ENCODE measurements at regions not wholly inside any gene's neighbourhood (a gene's known extent, or its start where the extent isn't known, plus 50 kb on each side); places are given as distances from the start of the nearest gene placed in this dataset.

DNA sequence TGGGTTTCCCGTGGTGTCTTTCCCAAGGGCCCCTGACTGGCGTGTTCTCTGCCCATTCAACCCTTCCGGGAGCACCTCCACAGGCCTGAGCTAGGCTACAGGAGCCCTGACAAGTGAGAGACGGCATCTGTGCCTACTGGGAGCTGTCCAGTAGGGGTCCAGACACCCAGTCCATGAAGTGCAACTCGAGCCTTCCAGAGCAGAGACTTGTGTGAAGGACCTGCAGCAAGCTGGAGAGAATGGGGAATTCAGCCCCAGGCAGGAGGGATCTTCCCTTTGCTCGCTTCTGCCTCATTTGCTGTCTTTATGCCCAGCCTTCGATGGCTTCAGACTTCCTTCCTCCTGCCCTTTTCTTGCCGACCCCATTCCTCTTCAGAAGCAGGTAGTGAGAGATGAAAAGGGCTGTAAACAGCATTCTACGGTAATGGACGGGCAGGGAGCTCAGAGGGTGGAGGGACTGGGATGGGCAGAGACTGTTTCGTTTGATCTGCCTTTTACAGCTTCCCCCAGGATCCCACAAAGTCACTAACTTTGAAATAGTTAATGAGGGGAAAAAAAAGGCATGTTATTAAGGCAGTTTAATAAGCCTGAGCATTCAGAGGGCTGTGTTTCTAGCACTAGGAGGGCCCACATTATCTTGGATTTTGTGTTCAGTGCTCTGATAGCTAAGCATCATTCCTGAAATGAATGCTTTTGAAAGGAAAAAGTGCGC, 327.6 kb downstream of the FGF9 start:
- in situ Hi-C loops (cut with HindIII; ENCODE audit: low sequenced_read_pairs) = no loop called here

DNA sequence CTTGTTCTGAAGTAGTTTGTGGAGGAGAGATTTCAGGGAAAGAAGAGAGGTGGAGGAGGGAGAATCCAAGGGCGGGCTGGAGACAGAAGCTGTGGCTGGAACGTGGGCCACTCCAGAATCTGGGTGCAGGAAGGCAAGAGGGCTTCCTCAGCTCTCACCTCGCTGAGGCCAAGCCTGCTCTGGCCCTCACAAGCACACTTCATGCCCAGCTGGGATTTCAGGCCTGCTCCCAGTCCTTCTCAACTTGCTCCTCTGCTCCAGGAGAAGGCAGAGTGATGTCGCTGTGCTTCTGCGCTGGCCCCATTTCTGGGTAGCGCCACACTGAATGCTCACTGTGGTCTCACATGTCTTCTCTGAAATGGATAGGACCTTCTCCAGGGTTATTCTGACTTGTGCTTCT, 328.8 kb downstream of the FGF9 start:
- in situ Hi-C loops (cut with HindIII; ENCODE audit: low sequenced_read_pairs) = no loop called here

DNA sequence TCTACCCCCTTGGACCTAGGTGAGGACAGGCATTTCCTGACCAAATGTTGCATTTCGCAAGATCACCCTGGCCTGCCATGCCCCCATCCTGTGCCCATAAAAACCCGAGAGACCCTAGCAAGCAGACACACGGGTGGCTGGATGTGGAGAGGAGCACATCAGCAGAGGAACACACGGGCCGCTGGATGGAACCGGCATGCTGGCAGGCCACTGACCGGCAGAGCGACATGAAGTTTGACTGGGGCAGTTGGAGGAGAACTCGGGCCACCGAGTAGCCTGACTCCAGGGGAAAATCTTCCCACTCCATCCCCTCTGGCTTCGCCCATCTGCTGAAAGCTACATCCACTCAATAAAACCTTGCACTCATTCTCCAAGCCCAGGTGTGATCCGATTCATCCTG, 329.3 kb downstream of the FGF9 start:
- in situ Hi-C loops (cut with HindIII; ENCODE audit: low sequenced_read_pairs) = no loop called here

DNA sequence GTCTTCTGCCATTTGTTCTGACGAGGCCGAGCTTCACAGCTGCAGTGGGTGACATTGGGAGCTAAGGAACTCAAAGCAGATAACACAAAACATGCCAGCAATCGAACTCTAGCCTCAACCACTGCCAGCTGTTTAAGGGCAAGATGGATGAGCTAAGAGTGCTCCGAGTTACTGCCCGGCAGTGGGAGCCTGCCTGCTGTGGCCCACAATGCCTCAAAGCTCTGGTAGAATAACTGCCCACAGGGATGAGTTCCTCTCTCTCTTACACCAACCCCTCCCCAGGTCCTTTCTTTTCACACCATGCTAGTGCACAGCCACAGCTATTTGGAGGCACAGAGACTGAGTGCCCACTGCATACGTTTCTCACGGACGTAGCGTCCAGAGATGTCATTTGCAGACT, 330.5 kb downstream of the FGF9 start:
- in situ Hi-C loops (cut with HindIII; ENCODE audit: low sequenced_read_pairs) = no loop called here

DNA sequence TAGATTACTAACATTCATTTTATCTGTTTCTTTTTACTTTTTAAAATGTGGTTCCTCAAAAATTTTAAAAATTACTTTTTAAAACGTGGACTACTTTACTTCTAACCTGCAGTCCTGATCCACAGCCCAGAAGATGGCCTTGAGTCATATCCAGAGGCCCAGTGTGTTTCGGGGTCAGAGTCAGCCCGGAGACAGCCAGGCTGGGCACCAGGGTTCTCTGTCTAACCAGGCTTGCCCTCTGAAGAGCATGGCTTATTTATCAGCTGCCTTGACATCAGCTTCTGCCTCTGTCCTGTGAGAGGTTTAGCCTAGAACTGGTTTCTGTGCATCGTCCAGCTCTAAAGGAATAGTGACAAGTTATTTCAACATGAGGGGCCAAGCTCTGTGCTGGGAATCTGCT, 332.0 kb downstream of the FGF9 start:
- in situ Hi-C loops (cut with HindIII; ENCODE audit: low sequenced_read_pairs) = no loop called here

DNA sequence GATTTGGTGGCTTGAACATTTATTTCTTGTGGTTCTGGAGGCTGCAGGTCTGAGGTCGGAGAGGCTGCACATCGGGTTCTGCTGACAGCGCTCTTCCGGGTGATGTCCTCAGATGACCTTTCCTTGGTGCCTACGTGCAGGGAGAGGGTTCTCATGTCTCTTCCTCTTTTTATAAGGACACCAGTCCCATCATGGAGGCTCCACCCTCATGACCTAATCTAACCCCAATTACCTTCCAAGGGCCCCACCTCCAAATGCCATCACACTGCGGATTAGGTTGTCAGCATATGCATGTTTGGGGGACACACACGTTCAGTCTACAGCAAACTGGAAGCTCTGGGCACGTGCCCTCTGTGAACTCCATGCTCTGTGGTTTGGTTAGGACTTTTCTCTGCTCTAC, 338.6 kb downstream of the FGF9 start:
- in situ Hi-C loops (cut with HindIII; ENCODE audit: low sequenced_read_pairs) = no loop called here

DNA sequence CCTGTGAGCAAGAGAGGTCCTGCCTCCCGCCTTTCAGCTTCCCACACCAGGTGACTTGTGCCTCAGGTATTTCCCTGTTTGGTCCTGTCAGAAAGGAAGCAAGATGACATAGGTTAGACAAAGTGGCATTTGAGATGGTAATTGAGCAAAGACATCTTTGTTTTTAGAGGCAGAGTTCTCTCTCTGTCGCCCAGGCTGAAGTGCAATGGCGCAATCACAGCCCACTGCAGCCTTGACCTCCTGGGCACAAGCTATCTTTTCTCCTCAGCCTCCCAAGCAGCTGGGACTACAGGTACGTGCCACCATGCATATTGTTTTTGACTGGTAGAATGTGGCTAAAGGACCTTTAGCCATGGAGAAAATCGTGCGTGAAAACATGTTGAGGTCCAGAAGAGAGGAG, 339.1 kb downstream of the FGF9 start:
- in situ Hi-C loops (cut with HindIII; ENCODE audit: low sequenced_read_pairs) = no loop called here

DNA sequence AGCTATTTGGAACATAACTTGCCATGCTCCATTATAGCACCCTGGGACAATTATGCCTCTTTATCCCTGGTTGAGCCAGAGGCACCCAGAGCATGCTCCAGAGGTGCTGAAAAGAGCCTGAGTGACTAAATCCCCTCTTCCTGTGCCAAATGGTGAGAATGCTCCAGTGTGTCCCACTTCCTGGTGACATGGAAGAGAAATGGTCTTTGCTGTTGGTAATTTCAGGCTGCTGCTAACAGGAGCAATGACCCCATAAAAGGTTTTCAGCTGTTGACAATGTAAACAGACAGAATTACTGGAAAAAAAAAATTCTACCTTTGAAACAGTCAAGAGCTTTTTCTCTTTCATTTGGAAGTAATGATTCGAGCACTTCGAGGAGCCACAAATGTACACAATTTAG, 341.8 kb downstream of the FGF9 start:
- in situ Hi-C loops (cut with HindIII; ENCODE audit: low sequenced_read_pairs) = no loop called here

DNA sequence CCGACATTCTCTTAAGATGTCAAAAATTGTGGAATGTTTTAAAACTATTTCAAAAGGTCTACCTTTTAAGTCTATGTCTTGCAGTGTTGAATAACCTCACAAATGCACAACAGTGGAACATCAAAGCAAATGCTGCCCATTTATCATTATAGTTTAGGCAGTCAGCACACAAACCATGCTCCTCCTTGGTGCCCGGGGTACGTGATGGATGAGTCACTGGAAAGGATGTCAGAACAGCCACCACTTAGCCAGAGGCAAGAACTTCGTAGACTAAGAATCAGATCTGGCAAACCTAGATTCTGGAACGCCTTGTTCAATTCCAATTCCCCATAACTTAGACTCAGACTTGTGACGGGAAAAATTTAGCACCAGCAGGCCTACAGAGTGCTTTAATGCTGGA, 343.6 kb downstream of the FGF9 start:
- in situ Hi-C loops (cut with HindIII; ENCODE audit: low sequenced_read_pairs) = no loop called here

DNA sequence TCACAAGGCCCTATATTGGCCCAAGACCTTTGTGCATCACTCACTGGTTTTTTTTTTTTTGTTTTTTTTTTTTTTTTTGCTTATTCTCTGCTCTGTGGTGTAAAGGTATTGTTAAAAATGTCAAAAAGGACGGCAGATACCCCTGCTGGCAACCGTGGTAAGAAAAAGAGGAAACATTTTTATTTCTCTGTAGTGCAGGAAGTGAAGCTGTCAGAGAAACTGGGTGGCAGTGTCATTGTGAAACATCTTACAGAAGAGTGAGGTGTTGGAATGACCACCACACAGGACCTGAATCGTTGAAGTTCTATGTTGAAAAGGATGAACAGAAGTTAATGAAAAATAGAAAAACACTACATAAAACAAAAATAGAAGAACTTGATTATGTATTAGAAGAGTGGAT, 346.4 kb downstream of the FGF9 start:
- in situ Hi-C loops (cut with HindIII; ENCODE audit: low sequenced_read_pairs) = no loop called here

DNA sequence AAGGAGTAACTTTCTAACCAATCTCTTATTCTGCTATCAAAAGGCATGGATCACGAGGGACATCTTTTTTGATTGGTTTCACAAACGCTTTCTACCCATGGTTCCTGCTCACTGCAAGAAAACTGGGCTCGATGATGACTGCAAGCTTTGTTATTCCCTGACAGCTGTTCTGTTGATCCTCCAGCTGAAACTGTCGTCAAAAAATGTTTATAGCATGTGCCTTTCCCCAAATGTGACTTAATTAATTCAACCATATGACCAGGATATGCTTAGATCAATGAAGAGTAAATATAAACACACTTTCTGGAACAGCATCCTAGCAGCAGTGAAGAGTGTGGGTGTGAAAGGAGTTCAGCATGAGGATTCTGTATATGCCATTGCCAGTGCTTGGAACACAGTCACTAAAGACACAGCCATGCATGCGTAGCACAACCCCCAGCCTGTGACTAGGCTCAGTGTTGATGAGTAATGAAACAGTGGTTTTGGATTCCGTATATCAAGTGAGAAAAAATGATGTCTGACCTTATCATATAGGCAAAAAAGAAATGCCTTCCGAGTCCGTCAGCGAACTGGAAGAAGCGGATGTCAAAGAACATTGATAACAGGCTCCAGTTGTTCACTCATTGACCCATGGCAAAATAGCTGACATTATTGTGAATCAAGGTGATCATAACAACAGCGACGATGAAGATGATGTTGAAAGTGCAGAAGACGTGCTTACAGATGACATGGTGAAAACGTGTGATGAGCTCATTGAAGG, 347.4 kb downstream of the FGF9 start:
- in situ Hi-C loops (cut with HindIII; ENCODE audit: low sequenced_read_pairs) = no loop called here

DNA sequence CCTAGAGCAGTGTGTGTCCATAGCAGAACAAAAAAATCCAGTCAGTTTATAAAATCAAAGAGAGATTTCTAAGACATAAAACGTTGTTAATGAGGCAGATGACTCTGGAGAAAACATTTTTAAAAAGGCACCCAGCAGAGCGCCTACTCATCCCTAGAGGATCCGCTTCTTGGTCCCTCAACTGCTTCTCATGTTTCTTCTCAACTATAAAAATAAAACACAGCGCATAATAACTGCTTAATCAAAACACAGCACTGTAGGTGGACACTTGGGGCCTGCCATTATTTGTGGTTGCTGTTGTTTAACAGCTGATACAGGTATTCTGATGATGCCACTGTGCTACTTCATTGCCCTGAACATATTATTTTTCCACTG, 347.9 kb downstream of the FGF9 start:
- in situ Hi-C loops (cut with HindIII; ENCODE audit: low sequenced_read_pairs) = no loop called here

DNA sequence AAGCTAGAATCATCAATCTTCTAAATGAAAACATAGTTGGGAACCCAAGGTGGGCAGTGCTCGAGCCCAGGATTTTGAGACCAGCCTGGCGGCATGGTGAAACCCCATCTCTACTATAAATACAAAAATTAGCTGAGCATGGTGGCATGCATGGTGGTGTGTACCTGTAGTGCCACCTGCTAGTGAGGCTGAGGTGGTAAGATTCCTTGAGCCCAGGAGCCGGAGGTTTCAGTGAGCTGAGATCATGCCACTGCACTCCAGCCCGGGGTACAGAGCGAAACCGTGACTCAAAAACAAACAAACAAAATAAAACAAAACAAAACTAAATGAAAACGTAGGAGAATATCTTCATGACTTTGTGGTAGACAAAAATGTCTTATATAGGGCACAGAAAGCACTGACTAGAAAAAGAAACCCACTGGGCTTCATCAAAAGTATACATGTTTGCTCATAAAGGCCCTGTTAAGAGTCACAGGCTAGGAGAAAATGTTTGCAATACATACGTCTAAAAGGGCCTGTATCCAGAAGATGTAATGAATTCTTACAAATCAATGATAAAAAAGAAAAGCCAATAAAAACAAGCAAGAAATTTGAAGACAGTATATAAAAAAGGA, 353.6 kb downstream of the FGF9 start:
- in situ Hi-C loops (cut with HindIII; ENCODE audit: low sequenced_read_pairs) = no loop called here

DNA sequence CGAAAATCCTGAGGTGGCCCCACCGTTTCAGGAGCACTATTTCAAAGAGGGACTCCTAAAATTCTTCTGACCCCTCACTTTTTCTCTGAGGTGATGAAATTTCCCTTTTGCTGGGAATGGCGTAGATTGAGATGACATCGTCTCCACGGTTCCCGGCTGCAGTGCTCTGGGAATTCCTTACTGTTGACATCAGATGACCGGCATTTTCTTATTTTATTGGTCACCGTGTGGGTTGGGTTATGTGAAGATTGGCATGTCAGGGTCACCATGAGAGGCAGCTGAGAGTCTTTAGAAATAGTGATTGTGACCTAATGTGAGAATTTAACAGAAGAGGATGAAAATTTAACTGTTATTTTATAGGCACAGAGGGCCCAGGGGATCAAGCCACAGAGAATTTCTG, 356.7 kb downstream of the FGF9 start:
- in situ Hi-C loops (cut with HindIII; ENCODE audit: low sequenced_read_pairs) = no loop called here

DNA sequence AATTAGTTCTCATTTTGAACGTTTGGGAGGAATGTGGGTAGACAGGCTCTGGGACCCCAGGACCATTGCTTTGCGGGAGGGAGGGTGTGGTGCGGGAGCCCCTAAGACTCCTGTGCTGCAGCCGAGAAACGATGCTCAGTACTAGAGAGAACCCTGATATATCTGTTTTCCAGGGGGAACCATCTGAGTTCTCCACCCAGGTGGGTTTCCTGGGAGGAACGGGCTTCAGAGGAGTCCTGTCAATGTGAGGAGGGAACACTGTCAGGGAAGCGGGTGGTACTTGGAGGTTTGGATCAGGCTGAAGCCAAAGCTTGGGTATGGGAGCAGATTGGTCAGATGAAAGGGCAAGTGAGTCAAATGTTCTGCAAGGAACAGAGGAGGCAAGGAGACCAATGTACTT, 358.0 kb downstream of the FGF9 start:
- in situ Hi-C loops (cut with HindIII; ENCODE audit: low sequenced_read_pairs) = no loop called here

DNA sequence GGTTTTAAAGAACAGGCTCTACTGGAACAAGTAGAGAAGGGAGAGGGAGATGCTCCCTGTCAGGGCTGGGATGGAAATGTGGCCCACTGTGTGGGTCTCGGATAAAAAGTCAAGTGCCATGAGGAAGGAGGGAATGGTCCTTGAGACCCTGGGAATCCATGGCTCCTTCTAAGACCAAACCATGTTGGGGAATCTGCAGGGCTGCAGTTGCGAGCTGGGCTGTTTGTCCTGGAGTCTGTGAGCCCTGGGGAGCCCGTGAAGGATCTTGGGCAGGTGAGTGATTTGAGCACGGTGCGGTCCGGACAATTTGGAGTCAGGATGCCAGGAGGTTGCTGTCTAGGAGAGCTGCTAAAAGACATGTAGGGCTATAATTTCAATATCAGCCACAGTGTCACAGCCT, 359.4 kb downstream of the FGF9 start:
- in situ Hi-C loops (cut with HindIII; ENCODE audit: low sequenced_read_pairs) = no loop called here

DNA sequence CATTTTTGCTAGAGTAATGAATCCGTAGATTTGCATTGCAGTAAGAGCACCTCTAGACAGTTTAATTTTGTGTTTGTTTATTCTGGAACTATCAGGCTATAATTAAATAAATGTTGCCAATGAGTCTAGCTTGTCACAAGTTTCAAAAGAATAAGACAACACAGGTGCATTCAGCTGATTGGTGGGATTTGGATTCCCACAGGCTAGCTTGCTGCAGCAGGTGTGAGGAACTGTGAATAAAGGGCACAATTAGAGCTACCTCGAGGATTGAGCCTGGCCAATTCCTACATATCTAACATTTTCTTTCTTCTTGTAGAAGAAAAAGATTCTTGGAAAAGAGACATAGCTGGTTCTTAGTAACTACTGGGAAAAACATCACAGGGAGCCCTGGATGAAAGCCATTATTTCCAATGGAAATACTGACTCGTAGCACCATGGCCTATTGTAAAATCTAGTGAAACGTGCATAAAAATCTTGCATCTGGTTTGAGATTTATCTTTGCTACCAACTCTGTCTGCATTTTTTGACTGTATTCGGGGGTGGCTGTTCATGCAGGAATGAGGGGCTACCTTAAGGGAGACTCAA, 360.9 kb downstream of the FGF9 start:
- in situ Hi-C loops (cut with HindIII; ENCODE audit: low sequenced_read_pairs) = no loop called here

DNA sequence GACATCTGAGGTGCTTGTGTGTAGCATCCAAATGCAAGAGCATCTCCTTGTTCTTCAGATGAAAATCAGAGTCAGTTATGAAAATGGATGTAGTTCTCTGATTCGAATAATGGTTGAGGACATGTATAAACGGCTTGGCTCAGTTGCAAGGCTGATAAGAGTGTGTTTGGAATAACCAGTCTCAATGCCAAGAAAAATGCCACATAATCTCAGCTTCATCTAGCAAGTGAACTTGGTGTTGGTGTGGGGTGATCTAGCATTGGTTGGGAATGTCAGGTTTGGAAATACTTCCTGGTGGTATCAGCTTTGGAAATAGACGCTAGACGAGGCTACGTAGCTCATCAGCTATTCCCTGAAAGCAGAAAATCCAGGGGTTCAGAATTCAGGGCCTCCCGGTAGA, 362.0 kb downstream of the FGF9 start:
- in situ Hi-C loops (cut with HindIII; ENCODE audit: low sequenced_read_pairs) = no loop called here

DNA sequence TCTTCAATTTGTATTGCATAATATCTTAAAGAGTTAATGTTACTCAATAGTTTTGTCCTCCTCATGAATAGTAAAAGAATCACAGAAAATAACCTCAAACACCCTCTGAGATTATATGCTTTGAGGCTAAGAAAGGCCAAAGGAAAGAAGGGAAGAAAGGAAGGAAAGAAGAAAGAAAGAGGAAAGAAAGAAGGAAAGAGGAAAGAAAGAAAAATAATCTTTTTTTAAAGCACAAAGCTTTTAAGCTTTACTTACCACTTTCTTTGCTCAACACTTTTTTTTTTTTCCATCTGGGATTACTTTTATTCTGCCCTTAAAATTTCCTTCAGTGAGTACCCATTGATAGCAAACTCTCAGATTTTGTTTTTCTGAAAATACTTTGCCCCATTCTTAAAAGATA, 369.1 kb downstream of the FGF9 start:
- in situ Hi-C loops (cut with HindIII; ENCODE audit: low sequenced_read_pairs) = no loop called here

DNA sequence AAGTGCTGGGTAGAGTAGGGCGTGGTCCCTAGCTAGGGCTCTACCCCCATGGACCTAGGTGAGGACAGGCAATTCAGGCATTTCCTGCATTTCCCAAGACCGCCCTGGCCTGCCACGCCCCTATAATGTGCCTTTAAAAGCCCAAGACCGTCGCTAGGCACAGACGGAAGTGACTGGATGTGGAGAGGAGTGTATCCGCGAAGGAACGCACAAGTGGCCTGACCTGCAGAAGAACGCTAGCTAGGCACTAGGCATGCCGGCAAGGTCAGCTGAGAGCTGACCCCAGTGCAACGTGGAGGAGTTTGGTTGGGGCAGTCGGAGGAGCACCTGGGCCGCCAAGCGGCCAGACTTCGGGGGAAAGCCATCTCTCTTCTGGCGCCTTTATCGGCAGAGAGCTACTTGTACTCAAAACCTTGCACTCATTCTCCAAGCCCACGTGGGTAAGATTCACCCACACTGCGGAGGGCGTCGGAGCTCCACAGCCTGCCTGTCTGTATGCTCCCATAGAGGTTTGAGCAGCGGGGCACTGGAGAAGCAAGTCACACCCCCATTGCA, 370.0 kb downstream of the FGF9 start:
- in situ Hi-C loops (cut with HindIII; ENCODE audit: low sequenced_read_pairs) = no loop called here

DNA sequence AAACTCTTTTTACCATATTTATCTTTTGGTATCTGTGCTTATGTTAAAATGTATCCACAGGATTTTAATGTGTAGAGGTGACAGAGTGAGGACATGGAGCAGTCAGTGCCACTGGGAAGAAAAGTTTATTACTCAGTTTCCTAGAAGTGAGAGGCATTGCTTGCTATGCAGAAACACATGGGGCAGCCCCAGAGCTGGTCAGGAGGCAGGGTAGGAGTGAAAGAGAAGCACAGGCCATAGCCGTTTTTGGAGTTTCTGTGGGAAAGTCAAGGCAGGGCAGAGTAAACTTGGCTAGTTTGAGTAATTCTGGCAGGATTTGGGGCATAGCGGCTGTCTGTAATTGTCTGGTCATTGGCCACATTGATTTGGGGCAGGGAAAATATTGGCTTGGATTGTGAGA, 370.9 kb downstream of the FGF9 start:
- in situ Hi-C loops (cut with HindIII; ENCODE audit: low sequenced_read_pairs) = no loop called here

All from DLD1 (cell line).